CD4-positive, alpha-beta T cell (primary cell): ENCODE measurements at regions not wholly inside any gene's neighbourhood (a gene's known extent, or its start where the extent isn't known, plus 50 kb on each side); places are given as distances from the start of the nearest gene placed in this dataset.

Experiments used
- ATAC-seq: fragments of 200-7000 bp; cut with Tn5 transposase; one replicate; pipeline ENCODE4 v1.10.0; 2022; ENCODE audit warnings: mild to moderate bottlenecking; ENCODE audit not compliant: poor library complexity
- CTCF ChIA-PET: fragments of 350-600 bp; sonication (Branson Sonifier 250); formaldehyde crosslinking; loops from one replicate; lab custom pipeline; 2021; ENCODE audit warnings: antibody characterized with exemption, inconsistent platforms; lab: Charles Lee
- POLR2A ChIA-PET: fragments of 350-600 bp; sonication (Branson Sonifier 250); formaldehyde crosslinking; loops from one replicate; lab custom pipeline; 2021; ENCODE audit warnings: antibody characterized with exemption, inconsistent platforms; lab: Charles Lee
- DNase-seq, 14 experiments: peaks; one replicate each; pipeline ENCODE4 v3.0.0-alpha.2; 2013 to 2020; ENCODE audit warnings: mixed read lengths in 2 of 14
- H3K27ac ChIP-seq, 2 donors: one replicate each; pipeline versions ENCODE4 v1.5.1 to v1.7.0; 2013; ENCODE audit warnings: low read length in 2 of 2, low read depth in 1 of 2, mild to moderate bottlenecking in 1 of 2
- H3K27me3 ChIP-seq, 2 experiments: 1 replicate in 1 of 2; 2 replicates in 1 of 2; pipeline versions ENCODE4 v1.6.1 to v1.7.0; 2013; ENCODE audit warnings: low read length in 2 of 2, control low read depth in 1 of 2, mild to moderate bottlenecking in 1 of 2, moderate library complexity in 1 of 2; ENCODE audit not compliant: insufficient read depth in 2 of 2, control insufficient read depth in 1 of 2
- H3K36me3 ChIP-seq: one replicate; pipeline ENCODE4 v1.6.1; 2013; ENCODE audit warnings: low read length, control low read depth; ENCODE audit not compliant: insufficient read depth
- H3K4me1 ChIP-seq: one replicate; pipeline ENCODE4 v1.6.1; 2013; ENCODE audit warnings: low read length, control low read depth; ENCODE audit not compliant: insufficient read depth
- H3K4me3 ChIP-seq: one replicate; pipeline ENCODE4 v1.5.1; 2013; ENCODE audit warnings: mild to moderate bottlenecking, low read length, moderate library complexity
- H3K9me3 ChIP-seq, 2 experiments: 1 replicate in 1 of 2; 2 replicates in 1 of 2; pipeline versions ENCODE4 v1.6.1 to v1.7.0; 2013; ENCODE audit warnings: low read length in 2 of 2, mild to moderate bottlenecking in 2 of 2, control low read depth in 1 of 2, moderate library complexity in 1 of 2; ENCODE audit not compliant: control insufficient read depth in 1 of 2, insufficient read depth in 1 of 2
- H3K27ac Mint-ChIP-seq: one replicate; pipeline ENCODE4 v1.8.0; 2020; ENCODE audit warnings: mixed read lengths
- H3K27me3 Mint-ChIP-seq: one replicate; pipeline ENCODE4 v1.8.0; 2021; ENCODE audit warnings: mixed read lengths
- H3K36me3 Mint-ChIP-seq: one replicate; pipeline ENCODE4 v1.8.0; 2021; ENCODE audit warnings: low read depth, mixed read lengths
- H3K4me1 Mint-ChIP-seq: one replicate; pipeline ENCODE4 v1.8.0; 2021; ENCODE audit warnings: low read depth, mixed read lengths
- H3K4me3 Mint-ChIP-seq: one replicate; pipeline ENCODE4 v1.8.0; 2020; ENCODE audit warnings: mild to moderate bottlenecking, mixed read lengths
- H3K9me3 Mint-ChIP-seq: one replicate; pipeline ENCODE4 v1.8.0; 2020; ENCODE audit warnings: mixed read lengths
- CTCF ChIP-seq: fragments of 200-600 bp; IDR thresholded peaks from one replicate; pipeline ENCODE4 v1.8.0; 2022; ENCODE audit warnings: antibody characterized with exemption, mild to moderate bottlenecking
- intact Hi-C, 2 experiments: fragments of 100-400 bp; cut with DNase I in 1 of 2; cut with micrococcal nuclease in 1 of 2; formaldehyde crosslinking; loops; one replicate each; pipeline versions ENCODE4 v1.15.1 to v1.9.0; 2023 to 2025; cut with DNase I, micrococcal nuclease

GRCh38 chr3:64972793-64973192, 285.0 kb upstream of the ADAMTS9 start:
- no peak overlapping the region for H3K27ac Mint-ChIP-seq
- TF ChIP-seq CTCF = no peak
- no peaks in the 10 kb centered on the region for H3K36me3 ChIP-seq
- no peak overlapping the region for H3K4me3 Mint-ChIP-seq
- H3K9me3 ChIP-seq = no peaks in the 10 kb centered on the region
- no peak for ATAC-seq
- H3K27me3 Mint-ChIP-seq = no peaks in the 10 kb centered on the region
- peaks cover 7% of the 10 kb centered on the region for H3K9me3 Mint-ChIP-seq
- ChIA-PET CTCF (no interaction called here), POLR2A (no interaction called here)
- H3K4me3 ChIP-seq = no peak overlapping the region
- no peaks in the 10 kb centered on the region for H3K4me1 ChIP-seq
- H3K36me3 Mint-ChIP-seq = no peaks in the 10 kb centered on the region
- intact Hi-C loops = no loop called here
- no peak for DNase-seq
- H3K27ac ChIP-seq = no peak overlapping the region
- no peaks in the 10 kb centered on the region for H3K4me1 Mint-ChIP-seq
- H3K27me3 ChIP-seq = no peaks in the 10 kb centered on the region

GRCh38 chr3:64971602-64972001, 283.8 kb upstream of the ADAMTS9 start:
- intact Hi-C loops = no loop called here
- Mint-ChIP-seq H3K9me3 (peaks cover 7% of the 10 kb centered on the region), H3K27me3 (no peaks in the 10 kb centered on the region), H3K4me3 (no peak overlapping the region), H3K27ac (no peak overlapping the region), H3K4me1 (no peaks in the 10 kb centered on the region), H3K36me3 (no peaks in the 10 kb centered on the region)
- ChIA-PET CTCF (no interaction called here), POLR2A (no interaction called here)
- DNase-seq = no peak
- no peak overlapping the region for H3K4me3 ChIP-seq
- no peaks in the 10 kb centered on the region for H3K36me3 ChIP-seq
- no peak for ATAC-seq
- no peak overlapping the region for H3K27ac ChIP-seq
- H3K4me1 ChIP-seq = no peaks in the 10 kb centered on the region
- TF ChIP-seq CTCF = no peak
- no peaks in the 10 kb centered on the region for H3K27me3 ChIP-seq
- no peaks in the 10 kb centered on the region for H3K9me3 ChIP-seq

- H3K4me1 Mint-ChIP-seq = no peaks in the 10 kb centered on the region
- ChIA-PET POLR2A (no interaction called here), CTCF (no interaction called here)
- ATAC-seq (no peak), DNase-seq (no peak)
- H3K27ac Mint-ChIP-seq = no peak overlapping the region
- intact Hi-C loops = no loop called here
- no peak overlapping the region for H3K4me3 Mint-ChIP-seq
- Histone ChIP-seq H3K9me3 (no peaks in the 10 kb centered on the region), H3K4me3 (no peak overlapping the region), H3K36me3 (no peaks in the 10 kb centered on the region), H3K27ac (no peak overlapping the region), H3K27me3 (no peaks in the 10 kb centered on the region), H3K4me1 (no peaks in the 10 kb centered on the region)
- H3K36me3 Mint-ChIP-seq = no peaks in the 10 kb centered on the region
- H3K9me3 Mint-ChIP-seq = peaks cover 4% of the 10 kb centered on the region
- H3K27me3 Mint-ChIP-seq = no peaks in the 10 kb centered on the region
- TF ChIP-seq CTCF = no peak
Measured at GRCh38 chr3:64970634-64971033, 282.8 kb upstream of the ADAMTS9 start.
